OCI-LY3 (cell line): ENCODE measurements at regions not wholly inside any gene's neighbourhood (a gene's known extent, or its start where the extent isn't known, plus 50 kb on each side); places are given as distances from the start of the nearest gene placed in this dataset.

Experiments used
- H2AFZ ChIP-seq: fragments of 200-600, 300-600 bp; shearing (Covaris generic); 2 replicates; pipeline ENCODE4 v1.6.0; 2014; ENCODE audit warnings: antibody characterized with exemption, low read depth, low read length
- H3K27ac ChIP-seq: fragments of 200-600, 300-600 bp; sonication (generic); 2 replicates; pipeline ENCODE4 v1.5.1; 2014; ENCODE audit warnings: mild to moderate bottlenecking, low read length, moderate library complexity, mixed read lengths
- H3K27me3 ChIP-seq: fragments of 200-600, 300-600 bp; sonication (generic); 2 replicates; pipeline ENCODE4 v1.6.1; 2014; ENCODE audit warnings: low read depth, low read length, mixed read lengths
- H3K36me3 ChIP-seq: fragments of 200-600, 300-600 bp; sonication (generic); replicated peaks from 2 replicates; pipeline ENCODE3; 2014; ENCODE audit warnings: low read depth, low read length, mixed read lengths
- H3K4me1 ChIP-seq: fragments of 300-600, 200-600 bp; sonication (generic); 2 replicates; pipeline ENCODE4 v1.6.1; 2014; ENCODE audit warnings: low read length, mixed read lengths
- H3K4me2 ChIP-seq: fragments of 200-600, 300-600 bp; sonication (generic); 2 replicates; pipeline ENCODE4 v1.6.1; 2014; ENCODE audit warnings: low read length, mixed read lengths
- H3K4me3 ChIP-seq: fragments of 300-600, 200-600 bp; sonication (generic); 2 replicates; pipeline ENCODE4 v1.5.1; 2014; ENCODE audit warnings: antibody characterized with exemption, mild to moderate bottlenecking, low read length, moderate library complexity
- H3K79me2 ChIP-seq: fragments of 300-600, 200-600 bp; shearing (Covaris generic); 2 replicates; pipeline ENCODE4 v1.6.1; 2014; ENCODE audit warnings: mild to moderate bottlenecking, low read length, mixed read lengths
- H3K9ac ChIP-seq: fragments of 300-600, 200-600 bp; shearing (Covaris generic); 2 replicates; pipeline ENCODE4 v1.6.0; 2014; ENCODE audit warnings: mild to moderate bottlenecking, low read length, moderate library complexity
- H3K9me3 ChIP-seq: fragments of 200-600, 300-600 bp; shearing (Covaris generic); 2 replicates; pipeline ENCODE4 v1.6.1; 2014; ENCODE audit warnings: low read length, mixed read lengths; ENCODE audit not compliant: insufficient read depth
- H4K20me1 ChIP-seq: fragments of 200-600, 300-600 bp; sonication (generic); 2 replicates; pipeline ENCODE4 v1.6.1; 2016; ENCODE audit warnings: low read length, mixed read lengths; ENCODE audit not compliant: insufficient read depth
- CTCF ChIP-seq: fragments of 200-600, 300-600 bp; sonication (generic); IDR thresholded peaks from 2 replicates; pipeline ENCODE4 v1.5.1; 2014; ENCODE audit warnings: antibody characterized with exemption, low read length, low read depth
- EZH2phosphoT487 ChIP-seq: fragments of 200-600 bp; shearing (Covaris generic); IDR thresholded peaks from 2 replicates; pipeline ENCODE4 v1.6.1; 2018; ENCODE audit warnings: antibody characterized with exemption, mixed run types, low read depth

GRCh38 chr4:31949045-31949444 lies 1228.9 kb downstream of the PCDH7 start:
- no peak overlapping the region for H3K4me2 ChIP-seq
- H3K27ac ChIP-seq = no peak overlapping the region
- H3K4me3 ChIP-seq = no peak overlapping the region
- H3K9me3 ChIP-seq = no peaks in the 10 kb centered on the region
- H4K20me1 ChIP-seq = no peaks in the 10 kb centered on the region
- no peaks in the 10 kb centered on the region for H3K36me3 ChIP-seq
- H3K9ac ChIP-seq = no peak overlapping the region
- H3K79me2 ChIP-seq = no peaks in the 10 kb centered on the region
- H3K27me3 ChIP-seq = no peaks in the 10 kb centered on the region
- H3K4me1 ChIP-seq = no peaks in the 10 kb centered on the region
- no peak overlapping the region for H2AFZ ChIP-seq
- no peak for TF ChIP-seq CTCF
- no peak for TF ChIP-seq EZH2phosphoT487

- Histone ChIP-seq H3K4me2 (no peak overlapping the region), H3K9ac (no peak overlapping the region), H2AFZ (no peak overlapping the region), H3K9me3 (no peaks in the 10 kb centered on the region), H4K20me1 (no peaks in the 10 kb centered on the region), H3K79me2 (no peaks in the 10 kb centered on the region), H3K4me1 (no peaks in the 10 kb centered on the region), H3K4me3 (no peak overlapping the region), H3K36me3 (no peaks in the 10 kb centered on the region), H3K27me3 (no peaks in the 10 kb centered on the region), H3K27ac (no peak overlapping the region)
- TF ChIP-seq EZH2phosphoT487 (no peak), CTCF (no peak)
These were observed 1235.2 kb downstream of the PCDH7 start for GRCh38 chr4:31955346-31955745.

GRCh38 chr4:31959972-31960371 lies 1239.8 kb downstream of the PCDH7 start:
- no peaks in the 10 kb centered on the region for H3K4me1 ChIP-seq
- H2AFZ ChIP-seq = no peak overlapping the region
- no peaks in the 10 kb centered on the region for H3K36me3 ChIP-seq
- H3K27ac ChIP-seq = no peak overlapping the region
- no peaks in the 10 kb centered on the region for H3K9me3 ChIP-seq
- no peaks in the 10 kb centered on the region for H3K27me3 ChIP-seq
- no peak for TF ChIP-seq EZH2phosphoT487
- TF ChIP-seq CTCF = no peak
- no peak overlapping the region for H3K4me3 ChIP-seq
- no peaks in the 10 kb centered on the region for H4K20me1 ChIP-seq
- no peaks in the 10 kb centered on the region for H3K79me2 ChIP-seq
- no peak overlapping the region for H3K9ac ChIP-seq
- no peak overlapping the region for H3K4me2 ChIP-seq

GRCh38 chr4:31964685-31965084 lies 1244.5 kb downstream of the PCDH7 start:
- no peak overlapping the region for H3K9ac ChIP-seq
- H3K4me2 ChIP-seq = no peak overlapping the region
- H3K27ac ChIP-seq = no peak overlapping the region
- H3K4me3 ChIP-seq = no peak overlapping the region
- no peak overlapping the region for H2AFZ ChIP-seq
- H3K9me3 ChIP-seq = no peaks in the 10 kb centered on the region
- H4K20me1 ChIP-seq = no peaks in the 10 kb centered on the region
- no peaks in the 10 kb centered on the region for H3K4me1 ChIP-seq
- TF ChIP-seq EZH2phosphoT487 = no peak
- no peak for TF ChIP-seq CTCF
- no peaks in the 10 kb centered on the region for H3K79me2 ChIP-seq
- H3K27me3 ChIP-seq = no peaks in the 10 kb centered on the region
- H3K36me3 ChIP-seq = no peaks in the 10 kb centered on the region
